Cardiac fibroblast (primary cell): ENCODE measurements at regions not wholly inside any gene's neighbourhood (a gene's known extent, or its start where the extent isn't known, plus 50 kb on each side); places are given as distances from the start of the nearest gene placed in this dataset.
A peak's percentile ranks its signal among the peaks of the same experiment; 100 is the strongest.

Experiments used
- DNase-seq, 2 donors: peaks; one replicate each; pipeline versions ENCODE4 v3.0.0 to v3.0.0-alpha.2; 2010; ENCODE audit warnings: low read depth in 2 of 2
- H3K4me3 ChIP-seq, 2 donors: replicated peaks in 1 of 2; 1 replicate in 1 of 2; 2 replicates in 1 of 2; pipeline ENCODE4 v1.5.1; 2011; ENCODE audit warnings: low read depth in 2 of 2, low read length in 2 of 2, mild to moderate bottlenecking in 2 of 2, moderate library complexity in 1 of 2
- TF ChIP-seq, protein P1 (sequence below): IDR thresholded peaks from one replicate; pipeline ENCODE4 v1.5.1; 2011; ENCODE audit warnings: low read depth, mild to moderate bottlenecking, low read length, inconsistent platforms

DNA sequence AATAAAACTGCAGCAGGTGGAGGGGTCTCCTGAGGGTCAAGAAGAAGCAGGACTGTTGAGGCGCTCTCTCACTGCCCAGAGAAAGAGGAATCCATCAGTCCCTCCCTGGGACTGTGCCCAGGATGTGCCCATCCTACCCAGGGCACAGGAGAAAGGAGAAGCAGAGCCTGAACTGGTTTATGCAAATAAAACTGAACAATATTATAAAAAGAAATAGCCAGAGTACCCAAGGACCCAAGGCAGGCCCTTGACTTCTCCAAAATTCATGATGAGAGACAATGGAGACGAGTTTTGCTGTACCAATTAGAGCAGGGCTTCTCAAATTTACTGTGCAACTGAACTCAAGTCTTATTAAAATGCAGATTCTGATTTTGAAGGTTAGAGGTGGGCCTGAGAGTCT is 211.0 kb downstream of the IGSF11 start:
- DNase-seq, result no peak
- no peak overlapping the region for H3K4me3 ChIP-seq
- TF ChIP-seq, protein P1, sequence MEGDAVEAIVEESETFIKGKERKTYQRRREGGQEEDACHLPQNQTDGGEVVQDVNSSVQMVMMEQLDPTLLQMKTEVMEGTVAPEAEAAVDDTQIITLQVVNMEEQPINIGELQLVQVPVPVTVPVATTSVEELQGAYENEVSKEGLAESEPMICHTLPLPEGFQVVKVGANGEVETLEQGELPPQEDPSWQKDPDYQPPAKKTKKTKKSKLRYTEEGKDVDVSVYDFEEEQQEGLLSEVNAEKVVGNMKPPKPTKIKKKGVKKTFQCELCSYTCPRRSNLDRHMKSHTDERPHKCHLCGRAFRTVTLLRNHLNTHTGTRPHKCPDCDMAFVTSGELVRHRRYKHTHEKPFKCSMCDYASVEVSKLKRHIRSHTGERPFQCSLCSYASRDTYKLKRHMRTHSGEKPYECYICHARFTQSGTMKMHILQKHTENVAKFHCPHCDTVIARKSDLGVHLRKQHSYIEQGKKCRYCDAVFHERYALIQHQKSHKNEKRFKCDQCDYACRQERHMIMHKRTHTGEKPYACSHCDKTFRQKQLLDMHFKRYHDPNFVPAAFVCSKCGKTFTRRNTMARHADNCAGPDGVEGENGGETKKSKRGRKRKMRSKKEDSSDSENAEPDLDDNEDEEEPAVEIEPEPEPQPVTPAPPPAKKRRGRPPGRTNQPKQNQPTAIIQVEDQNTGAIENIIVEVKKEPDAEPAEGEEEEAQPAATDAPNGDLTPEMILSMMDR, result no peak

DNA sequence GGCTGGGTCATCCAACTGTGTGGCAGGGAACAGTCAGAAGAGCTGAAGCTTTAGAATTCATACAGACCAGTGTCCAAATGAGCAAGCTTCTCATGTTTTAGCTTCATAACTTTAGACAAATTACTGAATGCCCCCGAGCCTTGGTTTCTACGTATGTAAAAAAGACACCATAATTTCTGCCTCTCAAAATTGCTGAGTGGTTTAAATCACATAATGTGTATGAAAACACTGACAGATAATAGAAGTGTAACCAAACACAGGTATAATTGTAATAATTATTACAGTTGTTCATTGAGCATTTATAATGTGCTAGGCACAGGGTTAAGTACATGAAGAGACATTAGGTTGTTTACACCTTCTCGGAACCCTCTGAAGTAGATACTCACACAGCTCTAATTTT is 207.2 kb downstream of the IGSF11 start:
- no peak overlapping the region for H3K4me3 ChIP-seq
- DNase-seq, result no peak
- TF ChIP-seq, protein P1, result no peak

DNA sequence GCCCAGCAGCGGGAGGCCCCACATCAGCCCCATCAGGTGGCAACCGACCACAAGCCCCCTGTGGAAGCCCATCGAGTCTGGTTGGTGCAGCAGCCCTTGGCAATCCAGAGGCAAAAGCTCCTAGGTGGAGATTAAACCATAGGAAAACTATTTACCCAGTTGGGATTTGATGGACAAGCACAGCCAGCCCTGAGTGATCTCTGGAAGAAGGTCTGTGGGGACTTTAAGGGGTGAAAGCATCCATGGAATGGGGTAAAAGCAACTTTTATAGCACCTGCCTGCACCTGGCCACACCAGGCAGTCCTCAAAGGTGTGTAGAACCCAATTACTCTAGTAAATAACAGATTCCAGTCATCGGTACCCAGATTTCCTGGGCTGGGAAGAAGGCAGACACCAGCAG is 206.3 kb downstream of the IGSF11 start:
- TF ChIP-seq, protein P1, result no peak
- no peak overlapping the region for H3K4me3 ChIP-seq
- no peak for DNase-seq

DNA sequence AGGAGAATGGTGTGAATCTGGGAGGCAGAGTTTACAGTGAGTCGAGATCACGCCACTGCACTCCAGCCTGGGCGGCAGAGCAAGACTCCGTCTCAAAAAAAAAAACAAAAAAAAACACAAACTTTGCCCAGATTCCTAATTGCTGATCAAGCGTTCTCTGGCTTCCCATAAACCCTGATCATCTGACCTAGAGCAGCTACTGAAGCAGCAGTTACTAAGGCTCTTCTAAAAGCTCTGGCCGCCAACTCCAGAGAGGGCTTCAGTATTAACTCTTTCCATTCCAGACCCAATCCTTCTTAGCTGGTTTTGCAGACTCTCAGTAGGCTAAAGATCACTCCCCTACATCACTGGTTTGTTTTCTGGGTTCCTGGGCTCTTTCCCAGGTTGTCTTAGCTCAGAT is 201.6 kb downstream of the IGSF11 start:
- TF ChIP-seq, protein P1, result no peak
- no peak overlapping the region for H3K4me3 ChIP-seq
- no peak for DNase-seq

DNA sequence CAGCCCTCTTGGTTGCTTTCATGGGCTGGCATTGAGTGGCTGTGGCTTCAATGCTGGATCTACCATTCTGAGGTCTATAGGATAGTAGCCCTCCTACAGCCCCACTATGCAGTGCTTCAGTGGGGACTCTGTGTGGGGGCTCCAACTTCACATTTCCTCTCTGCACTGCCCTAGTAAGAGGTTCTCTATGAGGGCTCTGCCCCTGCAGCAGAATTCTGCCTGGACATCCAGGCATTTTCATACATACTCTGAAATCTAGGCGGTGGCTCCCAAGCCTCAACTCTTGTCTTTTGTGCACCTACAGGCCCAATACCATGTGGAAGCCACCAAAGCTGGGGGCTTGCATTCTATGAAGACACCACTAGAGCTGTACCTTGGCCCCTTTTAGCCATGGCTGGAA is 195.8 kb downstream of the IGSF11 start:
- H3K4me3 ChIP-seq, result no peak overlapping the region
- no peak for DNase-seq
- TF ChIP-seq, protein P1, result no peak

DNA sequence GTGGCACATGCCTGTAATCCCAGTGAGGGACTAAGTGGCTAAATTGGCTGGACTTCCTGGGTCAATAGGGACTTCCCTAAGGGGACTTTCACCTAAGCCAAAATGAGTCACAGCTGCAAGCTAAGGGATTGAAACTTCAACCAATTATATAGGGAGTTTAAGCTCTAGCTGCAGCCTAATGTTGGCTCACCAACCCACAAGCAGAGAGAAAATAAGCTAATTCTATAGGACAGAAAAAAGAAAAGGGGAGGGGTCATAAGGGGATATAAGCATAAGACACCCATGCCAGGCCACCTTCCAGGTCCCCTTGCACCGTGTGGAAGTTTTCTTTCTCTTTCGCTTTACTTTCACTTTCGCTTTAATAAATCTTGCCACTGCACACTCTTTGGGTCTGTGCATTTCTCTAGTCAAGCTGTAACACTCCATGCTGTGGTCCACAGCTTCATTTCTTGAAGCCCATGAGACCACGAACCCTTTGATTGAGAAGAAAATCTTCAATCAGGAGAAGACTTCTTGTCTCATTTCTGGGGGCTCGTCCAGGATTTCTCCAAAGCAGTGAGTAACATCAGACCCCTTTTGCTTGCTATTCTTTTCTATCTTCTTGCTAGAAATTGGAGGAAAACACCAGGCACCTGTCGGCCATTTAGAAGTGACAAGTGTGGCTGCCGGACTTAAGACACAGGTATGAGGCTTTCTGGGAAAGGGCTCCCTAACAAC is 192.3 kb downstream of the IGSF11 start:
- TF ChIP-seq, protein P1, result no peak
- no peak overlapping the region for H3K4me3 ChIP-seq
- peak in 1 of 2 donors; percentile 12 for DNase-seq

DNA sequence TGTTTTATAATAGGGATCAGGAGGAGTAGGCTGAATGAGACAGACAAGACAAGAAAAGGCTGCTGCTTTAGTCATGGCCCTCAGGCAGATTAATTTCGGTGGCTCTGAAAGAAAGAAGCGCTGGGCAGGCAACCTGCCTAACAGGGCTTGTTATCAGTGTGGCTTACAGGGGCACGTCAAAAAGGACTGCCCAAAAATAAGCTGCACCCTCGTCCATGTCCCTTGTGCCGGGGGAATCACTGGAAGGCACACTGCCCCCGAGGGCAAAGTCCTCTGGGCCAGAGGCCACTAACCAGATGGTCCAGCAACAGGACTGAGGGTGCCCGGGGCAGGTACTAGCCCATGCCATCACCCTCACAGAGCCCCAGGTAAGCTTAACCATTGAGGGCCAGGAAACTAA is 188.5 kb downstream of the IGSF11 start:
- TF ChIP-seq, protein P1, result no peak
- DNase-seq, result no peak
- H3K4me3 ChIP-seq, result no peak overlapping the region
